ENCODE measurements at regions not wholly inside any gene's neighbourhood (a gene's known extent, or its start where the extent isn't known, plus 50 kb on each side); places are given as distances from the start of the nearest gene placed in this dataset.
"Not testable (repeated sequence)": the region's sequence is repeated elsewhere in the genome, so short reads cannot be mapped to it uniquely, and the experiment has no call there.

DNA sequence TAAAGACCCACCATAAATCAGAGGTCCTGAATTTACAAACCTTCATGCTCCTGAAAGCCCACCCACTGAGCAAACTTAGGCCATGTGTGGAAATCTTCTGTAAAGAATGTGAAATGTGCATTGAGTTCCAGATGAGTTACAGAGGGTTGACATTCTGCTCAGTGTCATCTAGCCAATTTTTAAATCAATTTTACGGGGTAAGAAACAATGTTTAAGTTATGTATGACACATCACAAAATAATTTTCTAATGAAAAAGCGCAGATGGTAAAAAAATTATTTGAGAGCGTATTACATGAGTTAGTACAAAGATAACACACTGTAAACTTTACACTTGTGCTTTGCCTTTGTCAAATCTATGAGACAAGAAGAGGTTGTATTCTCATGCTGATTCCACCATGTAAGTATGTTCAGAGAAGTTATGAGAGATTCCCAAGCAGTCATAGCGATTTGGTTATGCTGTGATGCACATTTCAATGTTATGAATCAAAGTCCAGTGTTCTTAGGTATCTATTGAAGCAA lies 446.3 kb downstream of the ADCYAP1 start:
- POLR2A ChIA-PET = no interaction called here
- H3K36me3 Mint-ChIP-seq (ENCODE audit: low read depth) = no peaks in the 10 kb centered on the region

DNA sequence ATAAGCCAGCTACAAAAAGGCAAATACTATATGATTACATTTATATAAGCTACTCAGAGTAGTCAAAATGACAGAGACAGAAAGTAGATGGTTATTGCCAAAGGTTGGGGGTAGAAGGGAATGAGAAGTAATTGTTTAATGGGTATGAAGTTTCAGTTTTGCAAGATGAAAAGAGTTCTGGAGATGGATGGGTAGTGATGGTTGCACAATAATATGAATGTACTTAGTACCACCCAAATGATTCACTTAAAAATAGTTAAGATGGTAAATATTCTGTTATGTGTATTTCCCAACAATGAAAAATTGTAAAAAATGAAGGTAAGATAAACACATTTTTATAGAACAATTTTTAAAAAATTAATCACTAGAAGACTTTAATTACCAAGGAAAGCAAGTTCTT lies 448.4 kb downstream of the ADCYAP1 start:
- Mint-ChIP-seq H3K4me1 (no peaks in the 10 kb centered on the region), H3K27ac (no peak overlapping the region), H3K4me3 (no peak overlapping the region), H3K27me3 (no peaks in the 10 kb centered on the region), H3K9me3 (peaks cover 3% of the 10 kb centered on the region), H3K36me3 (ENCODE audit: low read depth) (no peaks in the 10 kb centered on the region)
- DNase-seq = no peak
- ChIA-PET POLR2A (no interaction called here), CTCF (no interaction called here)

More for the DNA sequence above, 446.3 kb downstream of the ADCYAP1 start:
- Mint-ChIP-seq H3K27me3 (no peaks in the 10 kb centered on the region), H3K4me1 (no peaks in the 10 kb centered on the region), H3K9me3 (peaks cover 3% of the 10 kb centered on the region), H3K27ac (no peak overlapping the region), H3K4me3 (no peak overlapping the region)
- CTCF ChIA-PET = no interaction called here
- DNase-seq = no peak

DNA sequence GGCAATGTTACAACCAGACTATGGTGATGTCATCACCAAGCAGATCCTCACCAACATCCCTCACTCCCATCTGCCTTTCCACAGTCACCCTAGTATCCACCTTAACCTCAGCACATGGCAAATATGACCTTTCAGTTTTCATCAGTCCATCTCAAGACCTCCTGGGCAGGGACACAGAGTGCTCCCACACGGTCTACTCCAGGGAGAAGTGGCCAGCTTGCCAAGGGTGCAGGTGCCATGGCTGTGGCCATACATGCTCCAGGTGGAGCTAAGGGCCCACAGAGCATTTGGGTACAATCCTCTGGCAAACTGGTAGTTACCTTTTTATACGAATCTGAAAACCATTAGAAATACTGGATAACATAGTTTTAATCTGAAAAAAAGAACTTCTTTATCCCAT lies 453.1 kb downstream of the ADCYAP1 start:
- Mint-ChIP-seq H3K27me3 (no peaks in the 10 kb centered on the region), H3K9me3 (no peaks in the 10 kb centered on the region), H3K4me3 (no peak overlapping the region), H3K36me3 (ENCODE audit: low read depth) (no peaks in the 10 kb centered on the region), H3K4me1 (no peaks in the 10 kb centered on the region), H3K27ac (no peak overlapping the region)
- DNase-seq = no peak
- ChIA-PET POLR2A (no interaction called here), CTCF (no interaction called here)

DNA sequence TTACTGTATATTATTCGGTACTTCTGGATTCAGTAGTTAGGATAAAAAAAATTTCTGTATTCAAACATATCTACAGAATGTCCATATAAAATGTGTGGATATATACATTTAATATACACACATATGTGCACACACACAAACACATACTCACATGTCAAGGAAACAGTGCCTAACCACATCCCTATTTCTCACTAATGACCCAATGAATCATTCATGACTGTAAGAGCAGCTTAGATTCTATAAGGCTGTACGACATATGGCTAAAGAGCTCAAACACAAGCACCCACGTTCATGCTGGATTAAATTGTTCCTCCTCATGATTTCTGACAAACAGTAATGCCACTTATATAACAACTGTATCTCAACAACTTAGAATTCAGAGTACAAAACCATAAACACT lies 457.3 kb downstream of the ADCYAP1 start:
- no peak overlapping the region for H3K4me3 Mint-ChIP-seq
- H3K4me1 Mint-ChIP-seq = no peaks in the 10 kb centered on the region
- no peak for DNase-seq
- H3K27ac Mint-ChIP-seq = no peak overlapping the region
- CTCF ChIA-PET = no interaction called here
- POLR2A ChIA-PET = no interaction called here
- peaks cover 4% of the 10 kb centered on the region for H3K9me3 Mint-ChIP-seq
- H3K36me3 Mint-ChIP-seq (ENCODE audit: low read depth) = no peaks in the 10 kb centered on the region
- H3K27me3 Mint-ChIP-seq = no peaks in the 10 kb centered on the region

DNA sequence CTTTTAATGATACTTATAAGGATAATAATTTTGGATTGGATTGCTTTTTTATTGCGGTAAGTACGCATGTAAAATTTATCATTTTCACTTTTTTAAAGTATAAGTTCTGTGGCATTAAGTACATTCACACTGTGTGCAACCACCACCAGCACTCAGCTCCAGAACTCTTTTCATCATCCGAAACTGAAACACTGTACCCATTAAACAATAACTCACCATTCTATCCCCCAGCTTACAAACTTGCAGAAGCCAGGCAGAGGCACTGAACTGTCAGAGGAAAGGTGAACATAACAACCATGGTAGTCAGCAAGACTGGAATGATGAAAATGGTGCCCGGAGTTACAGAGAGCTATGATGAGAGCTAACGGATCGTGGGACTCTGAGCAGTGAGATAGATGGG lies 465.9 kb downstream of the ADCYAP1 start:
- CTCF ChIA-PET = no interaction called here
- Mint-ChIP-seq H3K27ac (no peak overlapping the region), H3K27me3 (no peaks in the 10 kb centered on the region), H3K9me3 (no peaks in the 10 kb centered on the region), H3K36me3 (ENCODE audit: low read depth) (no peaks in the 10 kb centered on the region), H3K4me1 (no peaks in the 10 kb centered on the region), H3K4me3 (no peak overlapping the region)
- POLR2A ChIA-PET = no interaction called here
- DNase-seq = no peak

DNA sequence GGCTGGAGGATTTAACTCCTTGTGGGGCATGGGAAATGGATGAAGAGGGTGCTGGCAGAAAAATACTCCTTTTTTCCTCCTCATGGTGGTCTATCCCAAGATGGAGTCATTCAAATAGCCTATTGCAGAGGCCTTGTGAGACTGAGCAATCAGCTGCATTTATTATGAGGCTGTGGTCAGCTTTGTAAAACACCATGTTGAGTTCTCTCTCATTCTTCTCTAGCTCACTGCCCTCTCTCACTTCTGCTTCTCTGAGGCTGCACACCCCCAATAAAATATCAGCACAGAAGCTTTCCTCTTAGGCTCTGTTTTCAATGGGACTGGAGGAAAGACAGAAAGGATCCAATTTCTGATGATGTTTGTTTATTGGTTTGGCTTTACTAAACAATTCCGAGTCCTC lies 467.1 kb downstream of the ADCYAP1 start:
- Mint-ChIP-seq H3K27ac (no peak overlapping the region), H3K4me1 (no peaks in the 10 kb centered on the region), H3K4me3 (no peak overlapping the region), H3K36me3 (ENCODE audit: low read depth) (no peaks in the 10 kb centered on the region), H3K27me3 (no peaks in the 10 kb centered on the region), H3K9me3 (no peaks in the 10 kb centered on the region)
- DNase-seq = no peak
- CTCF ChIA-PET = no interaction called here
- POLR2A ChIA-PET = no interaction called here

DNA sequence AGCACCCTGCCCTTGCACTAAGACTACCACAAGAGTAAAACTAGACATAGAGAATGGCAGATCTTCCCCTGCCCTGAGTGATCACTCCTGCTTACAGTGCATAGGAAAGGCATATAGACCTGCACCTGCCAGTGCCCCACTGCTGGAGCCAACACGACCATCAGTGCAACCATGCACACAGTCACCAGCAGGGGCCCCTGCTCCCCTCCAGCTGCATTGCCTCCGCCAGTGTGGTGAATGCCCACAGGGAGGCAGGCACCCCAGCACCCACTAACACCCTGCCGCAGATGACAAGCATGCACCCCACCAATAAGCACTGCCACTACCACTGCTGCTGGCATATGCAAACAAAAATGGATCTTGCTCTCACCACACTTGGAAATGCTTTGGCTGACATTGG lies 478.8 kb downstream of the ADCYAP1 start:
- Mint-ChIP-seq H3K9me3 (peaks cover 14% of the 10 kb centered on the region), H3K4me1 (no peaks in the 10 kb centered on the region), H3K27ac (no peak overlapping the region), H3K4me3 (no peak overlapping the region), H3K36me3 (ENCODE audit: low read depth) (no peaks in the 10 kb centered on the region), H3K27me3 (no peaks in the 10 kb centered on the region)
- DNase-seq = no peak
- CTCF ChIA-PET = no interaction called here
- POLR2A ChIA-PET = no interaction called here

DNA sequence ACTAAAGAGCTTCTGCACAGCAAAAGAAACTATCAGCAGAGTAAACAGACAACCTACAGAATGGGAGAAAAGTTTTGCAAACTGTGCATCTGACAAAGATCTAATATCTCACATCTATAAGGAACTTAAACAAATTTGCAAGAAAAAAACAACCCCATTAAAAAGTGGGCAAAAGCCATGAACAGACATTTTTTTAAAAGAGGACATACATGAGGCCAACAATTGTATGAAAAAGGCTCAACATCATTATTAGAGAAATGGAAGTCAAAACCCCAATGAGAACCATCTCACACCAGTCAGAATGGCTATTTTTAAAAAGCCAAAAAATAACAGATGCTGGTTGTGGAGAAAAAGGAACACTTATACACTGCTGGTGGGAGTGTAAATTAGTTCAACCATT lies 483.8 kb downstream of the ADCYAP1 start:
- POLR2A ChIA-PET; CTCF ChIA-PET; H3K36me3 Mint-ChIP-seq (ENCODE audit: low read depth); H3K4me1 Mint-ChIP-seq; H3K27ac Mint-ChIP-seq; H3K4me3 Mint-ChIP-seq; DNase-seq; H3K27me3 Mint-ChIP-seq: not testable (repeated sequence)
- H3K9me3 Mint-ChIP-seq = peaks cover 14% of the 10 kb centered on the region

DNA sequence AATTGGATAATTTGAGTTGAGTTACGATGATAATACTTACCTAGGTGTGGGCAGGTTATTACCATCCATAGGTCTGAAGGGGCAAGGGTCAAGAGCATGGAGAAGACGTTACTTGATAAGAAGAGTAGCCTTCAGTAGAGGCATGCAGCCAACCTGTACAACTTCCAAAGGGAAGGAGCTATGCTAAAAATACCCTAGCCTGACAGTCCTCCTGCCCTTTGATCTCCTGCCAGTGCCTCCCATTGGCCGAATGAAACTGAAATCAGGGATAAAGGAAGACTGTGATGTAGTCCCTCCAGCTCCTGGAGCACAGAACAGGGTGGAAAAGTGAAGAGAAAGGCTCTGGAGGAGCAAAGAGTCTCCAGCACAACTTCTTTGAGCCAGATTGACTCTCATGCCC lies 487.4 kb downstream of the ADCYAP1 start:
- POLR2A ChIA-PET = no interaction called here
- H3K36me3 Mint-ChIP-seq (ENCODE audit: low read depth) = no peaks in the 10 kb centered on the region

DNA sequence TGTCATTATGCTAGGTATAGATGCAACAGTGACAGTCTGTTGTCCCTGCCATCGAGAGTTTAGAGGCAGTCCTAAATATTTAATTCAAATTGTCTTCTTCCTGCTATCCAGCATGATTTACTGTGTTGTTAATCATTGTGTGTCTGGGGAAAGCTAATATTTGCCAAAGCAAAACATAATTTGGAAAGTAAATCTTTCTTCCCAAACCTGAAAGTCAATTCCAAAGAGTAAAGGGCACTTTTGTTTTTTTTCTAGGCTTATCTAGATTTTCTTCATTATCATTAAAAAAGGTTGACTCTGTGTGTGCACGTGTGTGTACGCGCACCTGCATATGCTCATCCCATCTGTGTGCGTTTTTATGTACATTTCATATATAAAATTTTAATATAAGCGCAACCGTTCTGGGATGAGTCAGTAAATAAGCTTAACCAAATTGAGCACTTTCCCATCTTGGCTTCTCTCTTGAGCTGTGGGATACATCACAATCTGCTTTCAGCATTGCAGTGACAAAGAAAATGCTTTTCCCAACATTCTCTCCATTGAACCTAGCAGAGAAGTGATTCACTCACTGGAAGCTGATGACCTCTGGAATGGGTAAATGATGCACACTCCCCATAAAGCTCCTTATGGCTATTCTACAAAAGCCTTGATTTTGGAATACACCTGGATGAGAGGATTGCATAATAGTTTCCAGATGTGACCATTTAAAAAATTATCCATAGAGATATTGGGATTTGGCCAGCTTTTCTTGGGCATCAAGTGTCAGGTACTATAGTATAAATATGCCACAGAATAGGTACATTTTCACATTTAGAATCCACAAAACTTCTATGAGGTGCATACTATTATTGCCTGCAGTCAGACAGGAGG lies 488.4 kb downstream of the ADCYAP1 start:
- CTCF ChIA-PET = no interaction called here
- POLR2A ChIA-PET = no interaction called here
- H3K4me1 Mint-ChIP-seq = no peaks in the 10 kb centered on the region
- no peaks in the 10 kb centered on the region for H3K36me3 Mint-ChIP-seq (ENCODE audit: low read depth)
- H3K4me3 Mint-ChIP-seq = no peak overlapping the region
- H3K27me3 Mint-ChIP-seq = no peaks in the 10 kb centered on the region
- no peaks in the 10 kb centered on the region for H3K9me3 Mint-ChIP-seq
- no peak overlapping the region for H3K27ac Mint-ChIP-seq
- DNase-seq = no peak

More for the DNA sequence above, 487.4 kb downstream of the ADCYAP1 start:
- Mint-ChIP-seq H3K4me3 (no peak overlapping the region), H3K4me1 (no peaks in the 10 kb centered on the region), H3K27ac (no peak overlapping the region), H3K27me3 (no peaks in the 10 kb centered on the region), H3K9me3 (no peaks in the 10 kb centered on the region)
- no peak for DNase-seq
- CTCF ChIA-PET = no interaction called here

DNA sequence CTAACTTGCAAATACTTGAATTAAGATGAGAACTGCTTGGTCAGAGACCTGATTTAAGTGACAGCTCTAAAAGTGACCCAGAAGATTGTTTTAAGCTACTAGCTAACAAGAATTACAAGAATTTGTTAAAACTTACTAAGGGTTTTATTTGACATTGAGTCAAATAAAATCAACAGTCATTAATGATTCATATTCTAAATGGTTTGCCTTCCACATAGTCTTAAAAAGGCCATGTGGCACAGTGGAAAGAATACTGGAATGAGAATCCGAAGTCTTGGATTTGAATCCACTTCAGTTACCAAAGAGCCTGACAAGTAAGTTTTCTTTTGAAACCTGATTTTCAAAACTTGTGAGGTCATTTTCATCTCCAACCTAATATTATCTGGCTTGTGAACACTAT lies 489.3 kb downstream of the ADCYAP1 start:
- H3K4me1 Mint-ChIP-seq = no peaks in the 10 kb centered on the region
- POLR2A ChIA-PET = no interaction called here
- no peaks in the 10 kb centered on the region for H3K9me3 Mint-ChIP-seq
- H3K4me3 Mint-ChIP-seq = no peak overlapping the region
- no peak overlapping the region for H3K27ac Mint-ChIP-seq
- no peaks in the 10 kb centered on the region for H3K36me3 Mint-ChIP-seq (ENCODE audit: low read depth)
- no peak for DNase-seq
- no peaks in the 10 kb centered on the region for H3K27me3 Mint-ChIP-seq
- CTCF ChIA-PET = no interaction called here

DNA sequence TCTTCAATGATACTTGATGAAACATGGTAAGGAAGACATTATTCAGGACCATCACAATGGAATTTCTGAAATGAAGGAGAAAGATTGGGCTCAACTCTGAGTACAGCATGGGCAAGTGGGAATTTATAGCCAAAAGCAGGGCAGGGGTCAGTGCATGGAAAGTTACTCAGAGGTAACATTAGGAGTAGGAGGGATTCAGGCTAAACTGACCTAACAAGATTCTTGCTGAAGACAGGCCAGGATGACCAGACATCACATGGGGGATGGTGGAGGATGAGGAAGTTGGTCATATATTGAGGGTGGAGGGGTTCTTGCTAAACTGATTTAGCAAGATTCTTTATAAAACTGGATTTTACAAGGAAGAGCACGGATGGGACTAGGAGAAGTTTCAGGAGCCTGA lies 489.8 kb downstream of the ADCYAP1 start:
- no peak for DNase-seq
- CTCF ChIA-PET = no interaction called here
- Mint-ChIP-seq H3K27ac (no peak overlapping the region), H3K36me3 (ENCODE audit: low read depth) (no peaks in the 10 kb centered on the region), H3K9me3 (no peaks in the 10 kb centered on the region), H3K4me1 (no peaks in the 10 kb centered on the region), H3K4me3 (no peak overlapping the region), H3K27me3 (no peaks in the 10 kb centered on the region)
- POLR2A ChIA-PET = no interaction called here

DNA sequence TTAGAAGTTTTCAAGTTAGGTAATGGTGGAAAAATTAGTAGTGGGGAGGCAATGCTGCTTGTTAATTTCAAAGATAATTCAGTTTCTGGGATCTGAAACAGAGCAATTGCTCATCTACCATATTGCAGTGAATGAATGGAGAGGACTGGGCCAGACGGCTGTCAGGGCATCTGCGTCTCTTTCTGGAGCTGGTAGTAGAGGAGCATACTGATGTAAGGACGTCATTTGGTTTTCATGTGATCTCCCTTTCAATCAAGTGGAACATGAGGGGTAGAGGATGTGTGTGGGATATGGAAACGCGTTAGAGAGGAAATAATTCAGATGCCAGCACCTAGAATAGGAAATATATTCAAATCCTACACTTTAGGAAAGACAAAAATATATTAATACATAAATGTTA lies 490.3 kb downstream of the ADCYAP1 start:
- ChIA-PET POLR2A (no interaction called here), CTCF (no interaction called here)
- no peak overlapping the region for H3K27ac Mint-ChIP-seq
- no peaks in the 10 kb centered on the region for H3K9me3 Mint-ChIP-seq
- H3K4me1 Mint-ChIP-seq = no peaks in the 10 kb centered on the region
- H3K4me3 Mint-ChIP-seq = no peak overlapping the region
- no peak for DNase-seq
- no peaks in the 10 kb centered on the region for H3K36me3 Mint-ChIP-seq (ENCODE audit: low read depth)
- no peaks in the 10 kb centered on the region for H3K27me3 Mint-ChIP-seq

DNA sequence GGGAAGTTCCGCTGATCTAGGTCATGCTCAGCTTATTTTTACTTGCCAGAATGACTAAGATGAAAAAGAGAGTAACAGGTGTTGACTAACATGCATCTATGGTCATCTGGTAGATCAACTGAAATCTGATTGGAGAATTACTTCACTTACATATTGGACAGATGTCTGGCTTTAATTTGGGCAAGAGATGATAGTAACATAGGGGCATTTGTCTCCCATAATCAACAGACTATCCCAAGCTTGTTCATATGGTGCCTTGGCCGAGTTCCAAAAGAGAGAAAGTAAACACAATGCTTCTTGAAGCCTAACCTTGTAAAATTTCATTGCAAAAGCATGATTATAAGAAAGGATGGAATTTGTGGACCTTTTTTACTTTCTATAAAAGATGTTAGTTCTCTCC lies 503.7 kb downstream of the ADCYAP1 start:
- no peak overlapping the region for H3K27ac Mint-ChIP-seq
- ChIA-PET CTCF (no interaction called here), POLR2A (no interaction called here)
- H3K27me3 Mint-ChIP-seq = no peaks in the 10 kb centered on the region
- H3K36me3 Mint-ChIP-seq (ENCODE audit: low read depth) = no peaks in the 10 kb centered on the region
- no peaks in the 10 kb centered on the region for H3K4me1 Mint-ChIP-seq
- H3K4me3 Mint-ChIP-seq = no peak overlapping the region
- peaks cover 4% of the 10 kb centered on the region for H3K9me3 Mint-ChIP-seq
- DNase-seq = no peak

All from activated CD4-positive, alpha-beta memory T cell treated with anti-CD3 and anti-CD28 coated beads, Interleukin-2, amount 10 ng/mL, durations not matched to agents 7 days and 5 days (primary cell).